SK-N-SH (cell line): ENCODE measurements at regions not wholly inside any gene's neighbourhood (a gene's known extent, or its start where the extent isn't known, plus 50 kb on each side); places are given as distances from the start of the nearest gene placed in this dataset.

Experiments used
- CTCF ChIA-PET: fragments of 300-600, 350-600 bp; formaldehyde crosslinking; extraction: SDS; loops from one replicate; lab custom pipeline; 2021; lab: Yijun Ruan, JAX
- POLR2A ChIA-PET: fragments of 350-600 bp; sonication (Branson Sonifier 250); formaldehyde crosslinking; extraction: SDS; loops from one replicate; lab custom pipeline; 2020; ENCODE audit warnings: antibody characterized with exemption, inconsistent platforms; lab: Yijun Ruan, JAX
- DNase-seq: peaks from one replicate; pipeline ENCODE4 v3.0.0; 2012
- H2AFZ ChIP-seq: fragments of 200-600 bp; sonication (generic); 2 replicates; pipeline ENCODE4 v1.8.1; 2016; ENCODE audit warnings: antibody characterized with exemption, mild to moderate bottlenecking, low read depth
- H3F3A ChIP-seq: fragments of 200-600 bp; sonication (generic); replicated peaks from 2 replicates; pipeline ENCODE3; 2016; ENCODE audit warnings: antibody characterized with exemption, mild to moderate bottlenecking; ENCODE audit not compliant: insufficient read depth
- H3K27ac ChIP-seq, 2 experiments: fragments of 200-500 bp in 1 of 2; fragments of 200-600 bp in 1 of 2; sonication (Bioruptor generic) in 1 of 2; sonication (generic), shearing (Covaris generic) in 1 of 2; 2 replicates each; pipeline versions ENCODE4 v1.5.1 to v1.6.1; 2014 to 2016; ENCODE audit warnings: low read depth in 2 of 2, inconsistent platforms in 1 of 2, low read length in 1 of 2, mild to moderate bottlenecking in 1 of 2, mixed read lengths in 1 of 2
- H3K27me3 ChIP-seq: fragments of 200-600 bp; sonication (generic), shearing (Covaris generic); 2 replicates; pipeline ENCODE4 v1.6.1; 2016; ENCODE audit warnings: mixed run types; ENCODE audit not compliant: insufficient read depth
- H3K36me3 ChIP-seq, 2 experiments: fragments of 200-500 bp in 1 of 2; fragments of 200-600 bp in 1 of 2; sonication (Bioruptor generic) in 1 of 2; sonication (generic) in 1 of 2; replicated peaks in 1 of 2; 2 replicates each; pipeline versions ENCODE3 to v1.5.1; 2014 to 2016; ENCODE audit warnings: low read length in 1 of 2, mild to moderate bottlenecking in 1 of 2; ENCODE audit not compliant: insufficient read depth in 2 of 2, control insufficient read depth in 1 of 2
- H3K4me1 ChIP-seq, 2 experiments: fragments of 200-500 bp in 1 of 2; fragments of 200-600 bp in 1 of 2; sonication (Bioruptor generic) in 1 of 2; sonication (generic), shearing (Covaris generic) in 1 of 2; 2 replicates each; pipeline versions ENCODE4 v1.5.1 to v1.6.1; 2014 to 2016; ENCODE audit warnings: low read depth in 1 of 2, low read length in 1 of 2, mixed run types in 1 of 2; ENCODE audit not compliant: insufficient read depth in 2 of 2, control insufficient read depth in 1 of 2
- H3K4me2 ChIP-seq: fragments of 200-600 bp; sonication (generic), shearing (Covaris generic); 2 replicates; pipeline ENCODE4 v1.6.1; 2017; ENCODE audit warnings: mixed run types
- H3K4me3 ChIP-seq, 2 experiments: fragments of 200-500 bp in 1 of 2; fragments of 200-600 bp in 1 of 2; sonication (Bioruptor generic) in 1 of 2; sonication (generic), shearing (Covaris generic) in 1 of 2; 2 replicates each; pipeline versions ENCODE4 v1.5.1 to v1.8.1; 2014 to 2016; ENCODE audit warnings: low read depth in 2 of 2, inconsistent platforms in 1 of 2, low read length in 1 of 2, mild to moderate bottlenecking in 1 of 2, mixed read lengths in 1 of 2, moderate library complexity in 1 of 2
- H3K79me2 ChIP-seq: fragments of 200-600 bp; sonication (generic); 2 replicates; pipeline ENCODE4 v1.8.1; 2017; ENCODE audit warnings: mild to moderate bottlenecking; ENCODE audit not compliant: insufficient read depth
- H3K9ac ChIP-seq: fragments of 200-600 bp; sonication (generic); 2 replicates; pipeline ENCODE4 v1.6.1; 2017; ENCODE audit warnings: mixed run types
- H3K9me2 ChIP-seq: fragments of 200-600 bp; sonication (generic); 2 replicates; pipeline ENCODE4 v1.6.1; 2017; ENCODE audit warnings: mixed run types
- H3K9me3 ChIP-seq: fragments of 200-600 bp; sonication (generic); 2 replicates; pipeline ENCODE4 v1.6.1; 2017; ENCODE audit warnings: mixed run types, mild to moderate bottlenecking, moderate library complexity
- H4K20me1 ChIP-seq: fragments of 200-600 bp; sonication (generic); 2 replicates; pipeline ENCODE4 v1.6.1; 2017; ENCODE audit warnings: mild to moderate bottlenecking, mixed run types; ENCODE audit not compliant: insufficient read depth
- IRF3 ChIP-seq: fragments of 150-350 bp; IDR thresholded peaks from 2 replicates; pipeline ENCODE4 v1.6.1; 2016; ENCODE audit warnings: mild to moderate bottlenecking, low read depth, low read length
- MXI1 ChIP-seq: IDR thresholded peaks from 2 replicates; pipeline ENCODE4 v1.6.1; 2012; ENCODE audit warnings: mild to moderate bottlenecking, low read depth, low read length, improper control_type of control experiment
- NFIC ChIP-seq: IDR thresholded peaks from 2 replicates; pipeline ENCODE4 v1.4.0; 2012; ENCODE audit warnings: borderline replicate concordance
- PBX3 ChIP-seq: IDR thresholded peaks from 2 replicates; pipeline ENCODE4; 2012
- POLR2AphosphoS5 ChIP-seq: IDR thresholded peaks from 2 replicates; pipeline ENCODE4 v1.6.1; 2012; ENCODE audit warnings: low read depth, low read length
- RXRA ChIP-seq: IDR thresholded peaks from 2 replicates; pipeline ENCODE4 v1.4.0; 2012; ENCODE audit warnings: low read depth, mild to moderate bottlenecking, borderline replicate concordance
- TCF12 ChIP-seq: IDR thresholded peaks from 2 replicates; pipeline ENCODE4 v1.4.0; 2012
- WGBS: methylation state at CpG from one replicate; pipeline ENCODE4 v1.1.6; 2017; ENCODE audit warnings: low lambda C conversion rate; 5-methylcytosine and 5-hydroxymethylcytosine counted together

GRCh38 chr21:28426545-28426944, 566.1 kb downstream of the LTN1 start:
- H3K9me2 ChIP-seq: no peaks in the 10 kb centered on the region
- H3K9me3 ChIP-seq: no peaks in the 10 kb centered on the region
- H3K4me1 ChIP-seq: peaks cover 0 to 27% of the 10 kb centered on the region in 2 experiments; a peak in 3 of 4 replicates
- CTCF ChIA-PET: no interaction called here
- POLR2A ChIA-PET: no interaction called here
- H3K4me3 ChIP-seq: no peak overlapping the region
- DNase-seq: no peak
- peak overlapping the region; percentile 22 to 79; a peak in 2 of 4 replicates for H3K27ac ChIP-seq
- H3K27me3 ChIP-seq: no peaks in the 10 kb centered on the region
- TF ChIP-seq IRF3 (no peak), RXRA (no peak), PBX3 (peak; percentile 64; the same call in 1 of the 2 replicates), MXI1 (no peak), TCF12 (peak; percentile 84), POLR2AphosphoS5 (no peak)
- H3K4me2 ChIP-seq: no peak overlapping the region
- H3K36me3 ChIP-seq: no peaks in the 10 kb centered on the region
- no peak overlapping the region for H2AFZ ChIP-seq
- peaks cover 4% of the 10 kb centered on the region for H3F3A ChIP-seq
- H3K9ac ChIP-seq: no peak overlapping the region
- no peaks in the 10 kb centered on the region for H4K20me1 ChIP-seq
- H3K79me2 ChIP-seq: no peaks in the 10 kb centered on the region

GRCh38 chr21:28423521-28424190, 569.0 kb downstream of the LTN1 start:
- CTCF ChIA-PET: interaction anchor here (0.7 to 1.4 kb wide), 3 partner anchors 10 to 16 kb away, joined by 3 read pairs; no protein-coding TSS in a partner anchor

More at GRCh38 chr21:28423521-28424190, 569.0 kb downstream of the LTN1 start:
- H3K27ac ChIP-seq: no peak overlapping the region
- H3K27me3 ChIP-seq: no peaks in the 10 kb centered on the region
- H3K9me3 ChIP-seq: no peaks in the 10 kb centered on the region
- POLR2A ChIA-PET: no interaction called here
- WGBS: 22% methylated on average over 3 of the region's 3 CpGs
- no peak overlapping the region for H2AFZ ChIP-seq
- no peak overlapping the region for H3K4me3 ChIP-seq
- no peaks in the 10 kb centered on the region for H3K9me2 ChIP-seq
- H3K4me2 ChIP-seq: no peak overlapping the region
- H3K79me2 ChIP-seq: no peaks in the 10 kb centered on the region
- H3F3A ChIP-seq: peaks cover 4% of the 10 kb centered on the region
- DNase-seq: no peak
- no peak for TF ChIP-seq NFIC
- H3K4me1 ChIP-seq: peaks cover 0 to 16% of the 10 kb centered on the region in 2 experiments; a peak in 3 of 4 replicates
- H3K36me3 ChIP-seq: no peaks in the 10 kb centered on the region
- no peak overlapping the region for H3K9ac ChIP-seq
- no peaks in the 10 kb centered on the region for H4K20me1 ChIP-seq
